Glutamatergic neuron (in vitro differentiated cells): ENCODE measurements at regions not wholly inside any gene's neighbourhood (a gene's known extent, or its start where the extent isn't known, plus 50 kb on each side); places are given as distances from the start of the nearest gene placed in this dataset.

Experiments
- DNase-seq: peaks from one replicate; pipeline ENCODE4 v3.0.0; 2022
- H3K27ac Mint-ChIP-seq: one replicate; pipeline ENCODE4 v1.8.0; 2020; ENCODE audit warnings: mild to moderate bottlenecking, mixed read lengths, inconsistent platforms; ENCODE audit not compliant: unreplicated experiment
- H3K27me3 Mint-ChIP-seq: one replicate; pipeline ENCODE4 v1.8.0; 2020; ENCODE audit warnings: mild to moderate bottlenecking, moderate library complexity, mixed read lengths, inconsistent platforms; ENCODE audit not compliant: unreplicated experiment
- H3K36me3 Mint-ChIP-seq: one replicate; pipeline ENCODE4 v1.8.0; 2020; ENCODE audit warnings: mild to moderate bottlenecking, mixed read lengths, inconsistent platforms; ENCODE audit not compliant: unreplicated experiment
- H3K4me1 Mint-ChIP-seq: one replicate; pipeline ENCODE4 v1.8.0; 2020; ENCODE audit warnings: mild to moderate bottlenecking, low read depth, mixed read lengths, inconsistent platforms; ENCODE audit not compliant: unreplicated experiment
- H3K4me3 Mint-ChIP-seq: one replicate; pipeline ENCODE4 v1.8.0; 2020; ENCODE audit warnings: mild to moderate bottlenecking, mixed read lengths, inconsistent platforms; ENCODE audit not compliant: unreplicated experiment
- H3K9me3 Mint-ChIP-seq: one replicate; pipeline ENCODE4 v1.8.0; 2020; ENCODE audit warnings: mild to moderate bottlenecking, moderate library complexity, mixed read lengths, inconsistent platforms; ENCODE audit not compliant: unreplicated experiment
- CTCF ChIP-seq: fragments of 200-600 bp; sonication (generic); IDR thresholded peaks from one replicate; pipeline ENCODE4 v1.5.0; 2021; ENCODE audit not compliant: partially characterized antibody, unreplicated experiment

GRCh38 chr16:66136841-66137240 is 229.7 kb upstream of the CDH5 start:
- Mint-ChIP-seq H3K36me3 (no peaks in the 10 kb centered on the region), H3K27me3 (no peaks in the 10 kb centered on the region), H3K27ac (no peak overlapping the region), H3K4me3 (no peak overlapping the region), H3K4me1 (no peaks in the 10 kb centered on the region), H3K9me3 (peaks cover 2% of the 10 kb centered on the region)
- no peak for DNase-seq
- no peak for TF ChIP-seq CTCF

- H3K36me3 Mint-ChIP-seq, result no peaks in the 10 kb centered on the region
- peaks cover 2% of the 10 kb centered on the region for H3K9me3 Mint-ChIP-seq
- no peaks in the 10 kb centered on the region for H3K4me1 Mint-ChIP-seq
- H3K27ac Mint-ChIP-seq, result no peak overlapping the region
- DNase-seq, result no peak
- no peak overlapping the region for H3K4me3 Mint-ChIP-seq
- no peak for TF ChIP-seq CTCF
- H3K27me3 Mint-ChIP-seq, result no peaks in the 10 kb centered on the region
Observed at GRCh38 chr16:66135838-66136237, 230.7 kb upstream of the CDH5 start.

GRCh38 chr16:66135421-66135831 is 231.1 kb upstream of the CDH5 start:
- H3K27ac Mint-ChIP-seq, result no peak overlapping the region
- H3K4me1 Mint-ChIP-seq, result no peaks in the 10 kb centered on the region
- H3K4me3 Mint-ChIP-seq, result no peak overlapping the region
- DNase-seq, result no peak
- H3K27me3 Mint-ChIP-seq, result no peaks in the 10 kb centered on the region
- peaks cover 2% of the 10 kb centered on the region for H3K9me3 Mint-ChIP-seq
- no peak for TF ChIP-seq CTCF
- no peaks in the 10 kb centered on the region for H3K36me3 Mint-ChIP-seq

- Mint-ChIP-seq H3K27me3 (no peaks in the 10 kb centered on the region), H3K27ac (no peak overlapping the region), H3K4me3 (no peak overlapping the region), H3K36me3 (no peaks in the 10 kb centered on the region), H3K9me3 (peaks cover 2% of the 10 kb centered on the region), H3K4me1 (peaks cover 2% of the 10 kb centered on the region)
- no peak for TF ChIP-seq CTCF
- DNase-seq, result no peak
Observed at GRCh38 chr16:66134875-66135274, 231.6 kb upstream of the CDH5 start.

- peaks cover 2% of the 10 kb centered on the region for H3K9me3 Mint-ChIP-seq
- no peaks in the 10 kb centered on the region for H3K36me3 Mint-ChIP-seq
- no peaks in the 10 kb centered on the region for H3K27me3 Mint-ChIP-seq
- TF ChIP-seq CTCF, result no peak
- H3K27ac Mint-ChIP-seq, result no peak overlapping the region
- peaks cover 4% of the 10 kb centered on the region for H3K4me1 Mint-ChIP-seq
- DNase-seq, result no peak
- H3K4me3 Mint-ChIP-seq, result no peak overlapping the region
Observed at GRCh38 chr16:66133643-66134338, 232.7 kb upstream of the CDH5 start.
